GM12878 (cell line): ENCODE measurements at regions not wholly inside any gene's neighbourhood (a gene's known extent, or its start where the extent isn't known, plus 50 kb on each side); places are given as distances from the start of the nearest gene placed in this dataset.

Source experiments
- ATAC-seq: fragments of 200-7000 bp; cut with Tn5 transposase; 3 replicates; pipeline ENCODE4 v1.9.1; 2020; ENCODE audit warnings: mild to moderate bottlenecking, moderate library complexity
- BruUV-seq: library from RNA; stranded (reverse); fragments of 400-500 nt; replicated peaks from 2 replicates; lab custom pipeline; 2021; lab: Mats Ljungman, UMichigan
- CTCF ChIA-PET: fragments of 300-600 bp; sonication (Branson Sonifier 250); formaldehyde crosslinking; extraction: SDS; loops from one replicate; lab custom pipeline; 2021; ENCODE audit warnings: inconsistent platforms; lab: Yijun Ruan, JAX
- POLR2A ChIA-PET: fragments of 350-600 bp; formaldehyde crosslinking; extraction: SDS; loops from one replicate; lab custom pipeline; 2021; ENCODE audit warnings: inconsistent platforms; lab: Charles Lee
- RAD21 ChIA-PET: fragments of 300-600 bp; sonication (Branson Sonifier 250); formaldehyde crosslinking; loops from one replicate; lab custom pipeline; 2023; ENCODE audit warnings: antibody characterized with exemption; ENCODE audit not compliant: unreplicated experiment; lab: Charles Lee
- SMC1A ChIA-PET: fragments of 300-600 bp; sonication (Branson Sonifier 250); formaldehyde crosslinking; loops from one replicate; lab custom pipeline; 2023; ENCODE audit not compliant: unreplicated experiment, uncharacterized antibody; lab: Charles Lee
- DNase-seq: peaks from one replicate; pipeline ENCODE4 v3.0.0-alpha.2; 2011; ENCODE audit warnings: low read depth, low spot score
- FAIRE-seq: peaks from 3 replicates; lab custom pipeline; 2011; peaks lifted over from hg19 to GRCh38; lab: Jason Lieb, UNC
- H2AFZ ChIP-seq: 2 replicates; pipeline ENCODE4 v1.6.0; 2011; ENCODE audit warnings: low read depth, low read length, control low read depth; ENCODE audit not compliant: control insufficient read depth
- H3K27ac ChIP-seq: 2 replicates; pipeline ENCODE4 v1.5.1; 2011; ENCODE audit warnings: control low read depth; ENCODE audit not compliant: control insufficient read depth, insufficient read depth
- H3K27me3 ChIP-seq, 2 experiments: replicated peaks in 1 of 2; 2 replicates each; pipeline versions ENCODE4 v1.6.0 to v1.6.1; 2011; ENCODE audit warnings: low read length in 1 of 2; ENCODE audit not compliant: control insufficient read depth in 2 of 2, insufficient read depth in 2 of 2
- H3K36me3 ChIP-seq, 2 experiments: 2 replicates each; pipeline ENCODE4 v1.5.1; 2011; ENCODE audit warnings: low read length in 1 of 2; ENCODE audit not compliant: control insufficient read depth in 2 of 2, insufficient read depth in 2 of 2
- H3K4me1 ChIP-seq: 2 replicates; pipeline ENCODE4 v1.6.1; 2011; ENCODE audit warnings: mild to moderate bottlenecking, low read length, moderate library complexity, mixed read lengths; ENCODE audit not compliant: control insufficient read depth, insufficient read depth
- H3K4me2 ChIP-seq: 2 replicates; pipeline ENCODE4 v1.6.0; 2011; ENCODE audit warnings: control low read depth; ENCODE audit not compliant: control insufficient read depth, insufficient read depth
- H3K4me3 ChIP-seq: fragments of 200-600 bp; sonication (generic); 2 replicates; pipeline ENCODE4 v1.5.1; 2016
- H3K79me2 ChIP-seq: 2 replicates; pipeline ENCODE4 v1.6.0; 2011; ENCODE audit warnings: low read length; ENCODE audit not compliant: control insufficient read depth, insufficient read depth
- H3K9ac ChIP-seq: 2 replicates; pipeline ENCODE4 v1.8.0; 2011; ENCODE audit warnings: low read length, control low read depth, mixed read lengths; ENCODE audit not compliant: control insufficient read depth, insufficient read depth
- H3K9me3 ChIP-seq: replicated peaks from 3 replicates; pipeline ENCODE4 v1.5.1; 2011; ENCODE audit warnings: mild to moderate bottlenecking, low read length; ENCODE audit not compliant: control insufficient read depth, insufficient read depth
- H4K20me1 ChIP-seq: 2 replicates; pipeline ENCODE4 v1.6.0; 2011; ENCODE audit not compliant: control insufficient read depth, insufficient read depth
- E4F1 ChIP-seq: fragments of 450-650 bp; IDR thresholded peaks from 2 replicates; pipeline ENCODE4 v1.6.1; 2018; ENCODE audit warnings: borderline replicate concordance, mild to moderate bottlenecking; ENCODE audit not compliant: partially characterized antibody
- ELK1 ChIP-seq: IDR thresholded peaks from 2 replicates; pipeline ENCODE4 v1.6.1; 2012; ENCODE audit warnings: low read depth, low read length, improper control_type of control experiment
- ETV6 ChIP-seq, 2 experiments: fragments of 450-650 bp in 1 of 2; IDR thresholded peaks in 1 of 2; conservative IDR thresholded peaks in 1 of 2; 2 replicates each; pipeline ENCODE4 v1.6.1; 2014; ENCODE audit warnings: antibody characterized with exemption in 1 of 2, borderline replicate concordance in 1 of 2, low read depth in 1 of 2, mild to moderate bottlenecking in 1 of 2, moderate library complexity in 1 of 2
- HDAC2 ChIP-seq: fragments of 200-600 bp; sonication (generic); IDR thresholded peaks from 2 replicates; pipeline ENCODE4 v1.6.1; 2017
- LARP7 ChIP-seq: fragments of 450-650 bp; IDR thresholded peaks from 2 replicates; pipeline ENCODE4 v1.6.1; 2017; ENCODE audit warnings: mild to moderate bottlenecking
- NFXL1 ChIP-seq: fragments of 450-650 bp; IDR thresholded peaks from 2 replicates; pipeline ENCODE4 v1.6.1; 2017; ENCODE audit warnings: antibody characterized with exemption, mild to moderate bottlenecking, borderline replicate concordance
- NFYB ChIP-seq: IDR thresholded peaks from 2 replicates; pipeline ENCODE4 v1.6.1; 2011; ENCODE audit warnings: low read depth, mild to moderate bottlenecking, low read length, improper control_type of control experiment, moderate library complexity; ENCODE audit not compliant: insufficient read depth
- NR2C1 ChIP-seq: fragments of 450-650 bp; IDR thresholded peaks from 2 replicates; pipeline ENCODE4 v1.6.1; 2017; ENCODE audit warnings: antibody characterized with exemption, mild to moderate bottlenecking, moderate library complexity
- POLR2AphosphoS2 ChIP-seq: IDR thresholded peaks from 2 replicates; pipeline ENCODE4 v1.6.1; 2011; ENCODE audit warnings: low read depth, mild to moderate bottlenecking, low read length, improper control_type of control experiment, moderate library complexity
- RAD51 ChIP-seq: fragments of 450-650 bp; IDR thresholded peaks from 2 replicates; pipeline ENCODE4 v1.6.1; 2016; ENCODE audit warnings: moderate library complexity, mild to moderate bottlenecking, inconsistent platforms
- RFX5 ChIP-seq: IDR thresholded peaks from 2 replicates; pipeline ENCODE4 v1.6.1; 2011; ENCODE audit warnings: low read depth, low read length, improper control_type of control experiment
- SIX5 ChIP-seq: IDR thresholded peaks from 2 replicates; pipeline ENCODE4 v1.6.1; 2011; ENCODE audit warnings: mild to moderate bottlenecking, low read depth, low read length, moderate library complexity; ENCODE audit not compliant: severe bottlenecking
- SUPT20H ChIP-seq: IDR thresholded peaks from 2 replicates; pipeline ENCODE4 v1.6.1; 2011; ENCODE audit warnings: low read depth, mild to moderate bottlenecking, low read length, moderate library complexity, borderline replicate concordance; ENCODE audit not compliant: control insufficient read depth
- ZBTB11 ChIP-seq: fragments of 450-650 bp; formaldehyde crosslinking; IDR thresholded peaks from 2 replicates; pipeline ENCODE4 v1.5.0; 2022; ENCODE audit warnings: mild to moderate bottlenecking, missing genetic modification characterization
- ZNF24 ChIP-seq: fragments of 450-650 bp; IDR thresholded peaks from 2 replicates; pipeline ENCODE4 v1.6.1; 2017; ENCODE audit warnings: antibody characterized with exemption, mild to moderate bottlenecking
- WGBS: methylation state at CpG from one replicate; pipeline ENCODE4 v1.1.6; 2016; ENCODE audit warnings: low lambda C conversion rate; ENCODE audit not compliant: insufficient replicate concordance, insufficient coverage; ENCODE audit errors: missing lambda C conversion rate; 5-methylcytosine and 5-hydroxymethylcytosine counted together
- in situ Hi-C: fragments of 300-500 bp; cut with MboI; formaldehyde crosslinking; loops from 9 replicates; pipeline ENCODE4 v1.14.3; 2018; ENCODE audit warnings: mixed read lengths
- intact Hi-C: fragments of 100-400 bp; cut with micrococcal nuclease; formaldehyde crosslinking; loops from one replicate; pipeline ENCODE4 v1.14.2; 2022; ENCODE audit not compliant: unreplicated experiment

GRCh38 chr5:58201922-58202648 lies 257.8 kb downstream of the PLK2 start:
- ChIA-PET CTCF (interaction anchor here (0.6 kb wide), 1 partner anchor 376 kb away, joined by 3 read pairs; no protein-coding TSS in a partner anchor), SMC1A (no interaction called here), RAD21 (interaction anchor here (0.6 kb wide), 1 partner anchor 261 kb away, joined by 3 read pairs; no protein-coding TSS in a partner anchor), POLR2A (no interaction called here)
- no peak for DNase-seq
- Histone ChIP-seq H3K79me2 (no peaks in the 10 kb centered on the region), H3K9me3 (no peaks in the 10 kb centered on the region), H3K9ac (no peak overlapping the region), H3K27ac (no peak overlapping the region), H3K4me1 (no peaks in the 10 kb centered on the region), H3K4me3 (no peak overlapping the region), H3K36me3 (no peaks in the 10 kb centered on the region), H2AFZ (no peak overlapping the region), H3K27me3 (no peaks in the 10 kb centered on the region), H4K20me1 (no peaks in the 10 kb centered on the region), H3K4me2 (no peak overlapping the region)
- no peak for FAIRE-seq
- intact Hi-C loops (no loop called here), in situ Hi-C loops (no loop called here)
- no peak for TF ChIP-seq SIX5
- TF ChIP-seq LARP7 = no peak
- no peak for TF ChIP-seq RAD51
- no peak for TF ChIP-seq RFX5
- no peak for TF ChIP-seq NFYB
- no peak for TF ChIP-seq ELK1
- no peak for TF ChIP-seq E4F1
- TF ChIP-seq NR2C1 = no peak
- TF ChIP-seq POLR2AphosphoS2 = no peak
- no peak for TF ChIP-seq ZBTB11 (CRISPR knock-in tag)
- no peak for TF ChIP-seq HDAC2
- no peak for TF ChIP-seq NFXL1
- no peak for TF ChIP-seq ZNF24
- TF ChIP-seq SUPT20H = no peak
- TF ChIP-seq ETV6 (conservative IDR thresholded peaks at IDR 0.05 in 1 of 2, IDR thresholded peaks at IDR 0.05 in 1 of 2; ENCODE audit: borderline replicate concordance in 1 of 2, low read depth in 1 of 2) = no peak
- BruUV-seq = no TSS peak
- WGBS = 20% methylated on average over 6 of the region's 6 CpGs
- no peak for ATAC-seq
